Right forelimb (tissue), 1 donor: ENCODE measurements at regions not wholly inside any gene's neighbourhood (a gene's known extent, or its start where the extent isn't known, plus 50 kb on each side); places are given as distances from the start of the nearest gene placed in this dataset.

Source experiments
- DNase-seq: peaks from one replicate; pipeline ENCODE4 v3.0.0-alpha.2; 2018

DNA sequence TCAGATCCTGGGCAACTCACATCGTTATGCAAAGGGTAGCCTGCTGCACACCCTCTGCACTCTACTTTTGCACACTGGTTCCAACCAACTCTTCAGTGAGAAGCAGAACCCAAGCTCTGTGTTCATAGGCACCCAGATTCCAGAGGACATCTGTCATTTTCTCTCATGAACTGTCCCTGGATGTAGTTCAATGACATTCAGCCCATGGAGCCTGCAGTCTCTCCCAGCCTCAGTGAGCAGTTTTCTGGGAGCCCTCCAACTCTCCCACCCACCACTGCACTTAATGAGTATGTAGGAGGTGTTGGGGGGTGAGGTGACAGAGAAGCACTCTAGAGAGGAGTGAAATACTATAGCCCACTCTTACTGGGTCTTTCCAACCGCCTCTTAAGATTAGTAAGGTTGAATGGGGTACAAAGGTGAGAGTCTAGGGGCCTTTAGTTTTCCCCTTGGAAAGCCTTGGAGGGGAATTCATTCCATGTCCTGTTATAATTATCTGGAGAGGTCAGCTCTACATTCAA lies 58.1 kb upstream of the APOBEC4 start:
- no peak for DNase-seq

DNA sequence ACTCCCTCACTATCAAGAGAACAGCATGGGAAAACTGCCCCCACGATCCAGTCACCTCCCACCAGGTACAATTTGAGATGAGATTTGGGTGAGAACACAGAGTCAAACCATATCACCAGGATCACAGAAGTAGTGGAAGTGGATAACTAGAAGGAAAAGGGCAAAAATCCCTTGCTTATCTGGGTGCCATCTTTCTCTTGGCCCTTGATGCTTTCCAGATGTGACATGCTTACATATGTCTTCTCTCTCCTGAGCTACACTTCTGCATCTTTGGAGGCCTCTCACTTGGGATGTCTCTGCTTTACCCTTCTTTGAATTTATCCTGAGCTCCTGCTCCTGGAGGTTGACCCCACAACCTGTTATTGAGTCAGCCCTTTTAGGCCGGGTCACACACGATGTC lies 57.6 kb upstream of the APOBEC4 start:
- DNase-seq, result no peak

DNA sequence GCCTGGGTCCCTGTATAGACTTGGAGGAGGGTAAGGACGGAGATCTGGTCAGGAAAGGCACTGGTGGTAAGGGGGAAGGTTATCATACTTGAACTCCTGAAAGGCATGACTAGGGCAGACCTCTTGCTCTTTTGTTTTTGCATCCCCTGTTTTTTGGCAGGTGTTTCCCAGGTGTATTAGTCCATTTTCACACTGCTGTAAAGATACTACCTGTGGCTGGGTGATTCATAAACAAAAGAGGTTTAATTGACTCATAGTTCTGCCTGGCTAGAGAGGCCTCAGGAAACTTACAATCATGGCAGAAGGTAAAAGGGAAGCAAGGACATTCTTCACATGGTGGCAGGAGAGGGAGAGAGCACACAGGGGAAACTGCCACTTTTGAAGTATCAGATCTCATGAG lies 57.2 kb upstream of the APOBEC4 start:
- no peak for DNase-seq

DNA sequence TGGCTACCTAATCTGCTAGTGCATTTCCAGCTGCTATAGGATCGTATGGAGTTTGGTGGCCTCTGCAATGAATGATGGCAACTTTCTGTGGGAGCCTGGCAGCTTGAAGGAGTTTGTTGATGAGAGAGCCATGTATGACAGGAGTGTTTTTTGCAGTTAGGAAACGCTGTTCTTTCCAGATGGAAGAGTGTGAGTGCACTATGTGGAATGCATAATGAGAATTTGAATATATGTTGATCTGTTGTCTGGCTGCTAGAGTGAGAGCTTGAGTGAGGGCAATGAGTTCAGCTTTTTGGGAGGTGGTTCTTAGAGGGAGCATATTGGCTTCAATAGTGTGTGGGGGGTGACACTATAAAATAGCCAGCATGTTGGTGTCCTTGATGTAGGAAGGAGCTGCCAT lies 51.0 kb upstream of the APOBEC4 start:
- no peak for DNase-seq
